ENCODE measurements at regions not wholly inside any gene's neighbourhood (a gene's known extent, or its start where the extent isn't known, plus 50 kb on each side); places are given as distances from the start of the nearest gene placed in this dataset.

DNA sequence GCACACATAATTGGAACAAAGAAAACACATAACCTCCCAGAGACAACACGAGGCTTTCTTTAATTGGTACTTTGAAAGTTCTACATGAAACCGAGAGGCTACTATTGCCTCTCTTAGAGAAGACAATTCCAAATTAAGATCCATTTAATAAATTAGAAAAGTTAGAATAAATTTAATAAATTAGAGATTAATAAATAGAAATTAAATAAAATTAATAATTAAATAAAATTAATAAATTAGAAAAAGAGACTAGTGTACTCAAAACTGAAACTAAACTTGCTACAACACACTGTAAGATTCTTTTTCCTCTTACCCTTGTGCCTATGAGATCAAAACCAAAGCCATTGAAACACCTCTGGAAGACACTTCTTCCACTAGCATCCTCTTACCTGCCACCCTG lies 199.0 kb downstream of the URB2 start:
- no peak for TF ChIP-seq POLR2A (IDR thresholded peaks at IDR 0.05)
- TF ChIP-seq, protein P1, sequence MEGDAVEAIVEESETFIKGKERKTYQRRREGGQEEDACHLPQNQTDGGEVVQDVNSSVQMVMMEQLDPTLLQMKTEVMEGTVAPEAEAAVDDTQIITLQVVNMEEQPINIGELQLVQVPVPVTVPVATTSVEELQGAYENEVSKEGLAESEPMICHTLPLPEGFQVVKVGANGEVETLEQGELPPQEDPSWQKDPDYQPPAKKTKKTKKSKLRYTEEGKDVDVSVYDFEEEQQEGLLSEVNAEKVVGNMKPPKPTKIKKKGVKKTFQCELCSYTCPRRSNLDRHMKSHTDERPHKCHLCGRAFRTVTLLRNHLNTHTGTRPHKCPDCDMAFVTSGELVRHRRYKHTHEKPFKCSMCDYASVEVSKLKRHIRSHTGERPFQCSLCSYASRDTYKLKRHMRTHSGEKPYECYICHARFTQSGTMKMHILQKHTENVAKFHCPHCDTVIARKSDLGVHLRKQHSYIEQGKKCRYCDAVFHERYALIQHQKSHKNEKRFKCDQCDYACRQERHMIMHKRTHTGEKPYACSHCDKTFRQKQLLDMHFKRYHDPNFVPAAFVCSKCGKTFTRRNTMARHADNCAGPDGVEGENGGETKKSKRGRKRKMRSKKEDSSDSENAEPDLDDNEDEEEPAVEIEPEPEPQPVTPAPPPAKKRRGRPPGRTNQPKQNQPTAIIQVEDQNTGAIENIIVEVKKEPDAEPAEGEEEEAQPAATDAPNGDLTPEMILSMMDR (IDR thresholded peaks at IDR 0.05) = no peak
